ENCODE measurements at regions not wholly inside any gene's neighbourhood (a gene's known extent, or its start where the extent isn't known, plus 50 kb on each side); places are given as distances from the start of the nearest gene placed in this dataset.
A peak's percentile ranks its signal among the peaks of the same experiment; 100 is the strongest.

DNA sequence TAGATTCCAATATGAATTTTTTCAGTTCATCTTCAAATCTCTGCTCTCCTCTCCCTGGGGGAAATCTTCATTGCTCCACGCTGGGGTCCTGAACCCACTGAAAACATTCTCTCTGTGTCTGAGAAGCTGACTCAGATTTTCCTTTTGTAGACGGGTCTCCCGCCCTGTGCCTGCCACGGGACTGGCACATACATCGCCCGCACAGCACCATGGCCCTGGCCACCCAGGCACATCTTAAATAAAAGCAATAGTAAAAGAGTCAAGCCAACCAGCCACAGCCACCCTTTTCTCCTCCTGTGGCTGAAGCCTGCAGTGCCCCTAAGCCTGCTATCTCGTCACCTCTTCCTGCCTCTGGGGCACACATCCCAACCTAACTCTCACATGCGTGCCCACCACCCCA lies 301.2 kb downstream of the ZNF536 start:
- no peak for DNase-seq

DNA sequence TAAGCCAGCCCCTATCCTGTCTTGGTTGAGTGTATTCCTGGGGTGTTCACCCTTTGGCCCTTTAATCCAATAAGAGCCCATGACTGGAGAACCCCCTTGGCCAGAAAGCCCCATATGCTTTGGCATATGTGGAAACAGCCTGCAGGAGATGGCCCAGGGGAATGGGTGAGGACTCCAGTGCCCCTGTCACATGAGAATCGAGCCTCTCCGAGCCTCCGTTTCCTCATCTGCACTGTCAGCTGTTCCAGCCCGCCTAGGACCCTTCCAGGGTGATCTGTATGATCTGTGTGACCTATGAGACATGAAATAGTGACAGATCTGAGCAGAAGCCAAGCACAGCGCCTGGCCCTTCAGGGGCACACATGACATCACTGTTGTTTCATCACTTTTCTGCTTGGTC lies 300.7 kb downstream of the ZNF536 start:
- DNase-seq: no peak

DNA sequence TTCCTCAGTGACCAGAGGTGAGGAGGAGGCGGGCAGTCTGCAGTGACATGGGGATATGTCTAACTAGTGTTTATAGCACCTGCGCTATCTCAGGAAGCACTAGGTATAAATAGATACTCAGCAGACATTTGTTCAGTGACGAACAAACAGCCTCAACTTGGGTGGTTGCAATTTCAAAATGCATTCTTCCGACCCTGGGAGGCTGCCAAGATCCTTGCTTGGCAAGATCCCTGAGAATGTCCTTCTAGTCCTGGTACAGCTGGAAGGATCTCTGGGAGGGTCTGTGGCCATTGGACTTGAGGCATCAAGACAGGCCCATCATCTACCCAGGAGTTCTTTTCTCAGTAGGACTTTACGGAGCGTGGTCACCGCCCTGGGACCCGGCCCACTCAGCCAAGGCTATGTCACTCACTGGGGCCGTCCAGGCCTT lies 299.5 kb downstream of the ZNF536 start:
- no peak for DNase-seq

DNA sequence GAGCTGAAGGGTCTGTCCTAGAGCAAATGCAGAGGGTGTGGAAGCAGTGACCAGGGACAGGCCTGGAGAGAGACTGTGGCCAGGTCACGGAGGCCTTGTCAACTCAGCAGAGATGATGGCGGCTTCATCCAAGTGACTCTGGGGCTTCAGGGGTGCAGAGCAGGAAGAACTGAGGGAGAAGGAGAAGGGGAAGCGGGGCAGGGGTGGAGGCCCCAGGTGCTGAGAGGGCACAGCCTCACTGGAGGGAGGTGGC lies 299.1 kb downstream of the ZNF536 start:
- no peak for DNase-seq

DNA sequence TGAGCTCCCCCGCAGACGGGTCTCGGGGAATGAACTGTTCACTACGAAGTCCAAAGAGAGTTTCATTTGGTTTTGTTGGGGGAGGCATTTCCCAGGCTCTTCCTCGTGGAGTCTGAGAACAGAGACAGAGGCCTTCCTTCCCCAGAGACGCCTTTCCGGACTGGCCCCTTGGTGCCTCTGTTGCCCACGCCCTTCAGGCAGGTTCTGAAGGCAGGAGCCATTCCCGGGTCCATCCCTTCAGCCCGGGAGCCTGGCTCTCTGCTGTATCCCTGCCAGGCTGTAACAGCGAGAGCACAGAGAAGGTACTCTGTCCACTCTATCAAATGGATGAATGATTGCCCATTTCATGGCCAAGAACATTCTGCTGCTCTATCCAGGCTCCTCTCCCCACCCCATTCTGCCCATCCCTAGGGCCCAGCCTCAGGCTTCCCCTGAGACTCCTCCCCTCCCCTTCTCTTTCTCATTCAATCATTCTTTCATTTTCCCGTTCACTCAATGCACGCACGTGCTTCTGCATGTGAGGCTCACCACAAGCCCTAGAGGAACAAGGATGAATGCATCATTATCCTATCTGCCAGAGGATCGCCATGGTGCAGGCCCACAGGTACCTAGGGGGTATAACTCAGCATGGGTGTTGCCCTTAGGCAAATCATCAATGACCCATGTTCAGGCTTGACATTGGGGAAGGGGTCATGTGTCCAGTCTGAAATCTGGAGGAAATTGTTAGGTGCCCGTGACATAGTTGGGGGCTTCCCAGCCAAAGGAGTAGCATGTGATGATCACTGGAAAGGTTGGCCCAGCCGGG lies 298.6 kb downstream of the ZNF536 start:
- no peak for DNase-seq

DNA sequence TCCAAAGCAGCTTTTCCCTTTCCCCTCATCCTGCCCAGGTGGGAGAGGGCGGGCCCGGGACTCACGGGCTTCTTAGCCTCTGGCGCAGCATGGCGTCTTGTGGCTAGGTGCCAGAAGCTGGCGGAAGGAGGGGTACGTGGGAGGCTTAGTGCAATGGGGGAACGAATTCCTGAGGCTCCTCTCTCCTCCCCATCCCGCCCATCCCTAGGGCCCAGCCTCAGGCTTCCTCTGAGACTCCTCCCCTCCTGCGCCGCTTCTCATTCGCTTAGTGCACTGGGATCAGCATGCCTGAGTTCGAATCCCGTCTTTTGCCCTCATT lies 297.8 kb downstream of the ZNF536 start:
- DNase-seq: peak; percentile 66

DNA sequence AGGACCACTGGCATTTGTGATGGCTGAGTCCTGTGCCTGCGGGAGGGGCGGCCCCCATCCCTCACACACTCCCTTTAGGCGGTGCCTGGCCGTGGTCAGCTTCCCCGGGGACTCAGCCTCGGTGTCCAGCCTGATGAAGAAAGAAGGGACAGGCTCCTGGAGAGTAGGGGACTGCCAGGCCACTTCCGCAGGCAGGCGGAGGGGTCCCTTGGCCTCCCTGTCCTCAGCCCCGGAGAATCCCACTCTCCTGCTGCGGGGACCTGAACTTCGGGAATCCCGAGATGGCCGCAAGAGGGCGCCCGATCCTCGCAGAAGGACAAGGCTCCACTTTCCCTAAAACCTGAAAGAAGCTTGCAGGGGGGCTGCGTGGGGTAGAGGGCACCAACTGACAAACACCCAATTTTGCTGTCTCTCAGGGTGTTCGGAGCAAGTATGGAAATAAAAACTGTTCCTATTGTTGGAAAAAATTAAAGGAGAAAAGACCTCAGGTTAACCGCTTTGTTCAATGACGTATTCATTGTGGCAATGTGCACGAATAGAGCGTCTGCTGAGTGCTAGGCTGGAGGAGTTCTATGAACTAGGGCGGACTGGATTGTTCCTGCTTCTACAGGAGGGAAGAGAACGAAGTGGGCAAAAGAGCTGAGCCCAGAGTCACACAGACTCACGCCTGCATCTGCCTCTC lies 297.3 kb downstream of the ZNF536 start:
- DNase-seq: peak; percentile 82

DNA sequence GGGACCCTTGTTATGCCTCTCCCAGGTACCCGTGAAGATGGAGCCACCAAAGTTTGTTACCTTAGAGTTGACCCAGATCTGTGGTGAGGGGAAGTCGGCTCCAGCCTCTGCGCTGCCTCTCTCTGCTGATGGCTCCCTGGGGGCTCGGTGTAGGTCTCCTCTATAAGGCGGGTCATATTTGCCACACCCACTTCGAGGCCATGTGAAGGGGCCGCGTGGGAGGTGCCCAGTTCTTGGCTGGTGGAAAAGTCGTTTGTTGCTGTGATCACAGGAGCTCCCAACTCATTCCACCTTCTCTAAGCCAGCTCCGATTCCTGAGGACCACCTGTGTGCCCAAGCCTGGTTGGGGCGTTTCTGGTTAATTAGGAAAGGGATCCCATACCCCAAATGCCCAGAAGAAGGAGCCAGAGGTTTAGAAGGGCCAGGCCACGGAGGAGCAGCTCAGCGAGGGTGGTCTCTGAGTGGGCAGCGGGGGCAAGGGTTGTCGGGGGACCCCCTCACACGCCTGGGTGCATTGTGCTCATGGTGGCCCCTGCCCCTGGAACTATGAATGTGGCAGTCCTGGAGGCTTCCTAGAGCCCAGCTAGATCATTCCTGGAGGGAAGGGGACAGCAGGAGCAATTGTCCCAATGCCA lies 296.5 kb downstream of the ZNF536 start:
- peak; percentile 20 for DNase-seq

DNA sequence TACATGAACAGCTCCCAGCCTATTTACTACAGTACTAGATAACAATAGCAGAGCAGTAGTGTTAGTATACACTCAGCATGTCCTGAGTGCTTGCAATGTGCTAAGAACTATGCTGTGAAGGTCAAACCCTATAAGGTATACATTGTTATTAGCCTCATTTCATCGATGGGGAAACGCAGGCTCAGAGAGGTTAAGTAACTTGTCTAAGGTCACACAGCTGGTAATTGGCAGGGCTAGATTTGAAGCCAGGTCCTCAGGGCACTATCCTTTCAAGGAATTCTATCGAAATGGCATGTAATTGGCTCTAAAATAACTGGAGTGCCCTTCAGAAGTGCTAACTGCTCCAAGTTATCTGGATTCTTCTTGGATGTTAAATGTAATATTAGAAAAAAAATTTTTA lies 295.6 kb downstream of the ZNF536 start:
- no peak for DNase-seq

DNA sequence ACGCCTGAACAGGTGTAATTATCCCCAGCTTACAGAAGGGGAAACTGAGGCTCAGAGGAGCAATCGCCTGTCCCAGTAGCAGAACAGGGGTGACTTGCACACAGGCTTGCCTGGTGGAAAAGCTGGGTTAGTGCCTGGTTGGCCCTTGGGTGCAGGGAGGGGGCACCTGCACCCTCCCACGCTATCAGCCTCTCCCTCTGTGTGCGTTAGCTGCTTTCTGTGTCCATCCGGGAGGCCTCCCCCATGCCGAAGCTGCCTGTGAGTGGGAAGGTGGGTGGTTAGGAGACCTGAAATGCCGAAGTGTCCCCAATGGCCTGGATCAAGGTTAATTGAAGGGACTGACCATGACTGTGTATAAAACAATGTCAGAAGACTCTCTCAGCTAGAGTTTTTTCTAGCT lies 295.0 kb downstream of the ZNF536 start:
- DNase-seq: no peak

DNA sequence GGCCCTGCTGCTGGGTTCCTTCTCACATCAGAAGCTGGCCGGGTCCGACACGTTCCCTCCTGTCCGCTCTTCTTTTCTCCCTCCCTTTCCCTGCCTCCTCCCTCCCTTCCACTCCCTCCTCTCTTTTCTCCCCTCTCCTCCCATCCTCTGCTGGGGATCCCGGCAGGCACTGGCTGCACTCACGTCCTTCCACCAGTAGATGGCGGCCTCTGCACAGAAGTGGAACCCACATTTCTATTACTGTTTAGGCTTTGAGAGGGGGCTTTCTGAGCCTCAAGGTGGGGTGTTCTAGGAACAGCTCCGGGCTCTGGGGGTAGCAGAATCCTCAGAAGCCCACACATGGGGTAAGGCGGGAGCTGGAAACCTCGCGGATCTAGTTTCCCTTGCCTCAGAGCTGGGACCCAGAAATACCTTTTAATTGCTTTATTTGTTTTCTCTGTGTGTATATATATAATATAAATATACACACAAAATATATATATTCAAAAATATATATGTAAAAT lies 294.2 kb downstream of the ZNF536 start:
- DNase-seq: peak; percentile 82

DNA sequence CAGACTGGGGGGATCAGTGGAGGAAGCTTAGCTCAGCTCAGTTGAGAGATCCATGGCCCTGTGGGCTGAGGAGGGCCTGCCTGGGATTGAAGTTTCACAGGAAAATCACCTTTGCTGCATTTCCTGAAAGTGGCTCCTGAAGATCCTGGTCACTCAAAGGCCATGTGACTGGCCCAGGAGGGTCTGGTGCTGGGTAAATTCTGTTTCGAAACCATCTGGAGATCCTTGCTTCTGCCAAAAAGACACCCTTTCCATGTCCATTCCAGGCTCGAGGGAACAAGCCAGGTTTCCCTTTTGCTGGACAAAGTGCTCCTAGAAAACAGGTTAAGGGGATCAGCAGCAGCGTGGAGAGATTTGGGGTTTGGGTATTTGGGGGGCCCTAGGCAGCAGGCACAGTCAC lies 293.3 kb downstream of the ZNF536 start:
- peak; percentile 23 for DNase-seq

DNA sequence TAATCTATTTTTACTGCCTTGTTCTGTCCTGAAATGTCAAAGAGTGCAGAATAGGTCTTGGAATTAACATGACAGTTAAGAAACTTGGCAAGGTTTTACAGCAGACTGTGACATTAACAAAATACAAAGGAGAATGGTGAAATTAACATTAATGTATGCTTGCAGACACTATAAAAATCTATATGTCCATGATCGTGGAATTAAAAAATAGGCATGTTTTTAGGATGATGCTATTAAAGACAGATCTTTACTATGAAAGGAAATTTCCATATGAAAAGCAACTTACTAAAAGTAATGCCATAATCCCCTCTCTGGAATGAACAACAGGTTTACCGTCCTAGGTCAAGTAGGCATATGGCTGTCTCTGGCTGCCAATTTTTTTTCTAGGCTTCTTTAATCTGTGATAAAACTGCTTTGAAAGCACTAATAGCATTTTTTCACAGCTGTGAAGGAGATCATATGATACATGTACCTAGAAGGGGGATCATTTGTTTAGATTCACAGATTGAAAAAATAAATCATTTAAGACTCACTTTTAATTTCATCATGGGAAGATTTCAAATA lies 291.5 kb downstream of the ZNF536 start:
- DNase-seq: peak; percentile 96

DNA sequence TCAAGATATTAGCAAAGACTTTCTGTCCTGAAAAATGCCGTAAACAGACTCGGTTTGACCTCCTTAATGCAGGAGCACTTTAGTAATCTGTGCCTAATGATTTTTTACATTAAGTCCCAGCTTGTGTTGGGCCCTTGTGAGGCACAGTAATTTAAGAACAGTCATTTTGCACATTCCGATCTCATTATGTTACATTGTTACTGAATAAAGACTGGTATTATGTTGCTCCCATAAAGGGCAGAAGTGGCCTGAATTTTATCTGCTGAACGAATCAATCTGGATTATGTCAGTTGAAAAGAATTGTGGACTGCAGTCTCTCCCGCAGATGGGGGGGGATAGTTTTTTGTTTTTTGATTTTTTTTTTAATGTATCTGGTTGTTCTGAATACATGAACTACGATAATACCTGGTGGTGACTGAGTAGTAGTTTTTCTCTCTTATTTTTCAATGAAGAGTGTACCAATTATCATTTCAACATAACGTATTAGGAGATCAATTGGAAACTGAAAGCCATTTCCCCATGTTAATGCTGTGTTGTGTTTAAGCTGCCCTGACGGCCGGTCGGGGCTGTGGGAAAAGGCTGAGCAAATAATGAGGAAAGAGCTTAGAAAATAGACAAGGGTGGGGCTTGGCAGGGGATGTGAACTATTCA lies 290.2 kb downstream of the ZNF536 start:
- DNase-seq: peak; percentile 81

DNA sequence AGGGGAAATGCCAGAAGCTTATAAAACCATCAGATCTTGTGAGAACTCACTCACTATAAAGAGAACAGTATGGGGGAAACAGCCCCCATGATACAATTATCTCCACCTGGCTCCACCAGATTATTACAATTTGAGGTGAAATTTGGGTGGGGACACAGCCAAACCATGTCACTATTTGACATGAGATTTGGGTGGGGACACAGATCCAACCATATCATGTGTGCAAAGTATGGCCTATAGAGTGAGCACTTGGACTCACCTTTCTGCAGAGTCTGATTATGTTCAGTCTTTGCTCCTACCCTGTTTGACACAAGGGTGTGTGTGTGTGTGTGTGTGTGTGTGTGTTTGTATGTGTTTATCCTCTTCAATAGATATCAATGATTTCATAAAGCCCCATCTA lies 287.5 kb downstream of the ZNF536 start:
- DNase-seq: no peak

DNA sequence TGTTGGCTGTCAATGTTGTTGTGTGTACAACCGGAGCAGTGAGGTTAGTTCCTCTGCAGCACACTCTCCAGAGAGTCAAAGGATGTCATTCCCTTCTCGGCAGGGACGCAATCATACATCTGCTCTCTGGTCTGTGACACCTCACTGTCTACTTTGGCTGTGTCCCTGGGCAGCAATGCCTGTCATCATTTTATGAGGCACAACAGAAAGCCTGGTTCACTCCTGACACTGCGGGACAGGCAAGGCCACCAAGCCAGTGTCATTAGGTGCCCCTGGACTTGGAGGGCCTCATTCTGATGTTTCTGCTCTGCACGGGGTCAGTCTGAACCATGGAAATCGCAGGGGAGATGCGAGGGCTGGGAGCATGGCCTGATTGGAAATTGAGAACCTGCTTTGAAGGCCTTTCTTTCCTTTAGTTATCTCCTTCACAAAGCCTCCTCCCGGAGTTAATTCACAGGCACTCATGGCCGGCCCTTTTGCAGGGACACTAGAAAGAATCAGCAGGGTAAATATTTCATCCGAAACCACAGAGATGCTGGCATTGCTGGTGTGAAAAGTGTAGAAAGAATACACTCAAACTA lies 284.4 kb downstream of the ZNF536 start:
- DNase-seq: no peak

DNA sequence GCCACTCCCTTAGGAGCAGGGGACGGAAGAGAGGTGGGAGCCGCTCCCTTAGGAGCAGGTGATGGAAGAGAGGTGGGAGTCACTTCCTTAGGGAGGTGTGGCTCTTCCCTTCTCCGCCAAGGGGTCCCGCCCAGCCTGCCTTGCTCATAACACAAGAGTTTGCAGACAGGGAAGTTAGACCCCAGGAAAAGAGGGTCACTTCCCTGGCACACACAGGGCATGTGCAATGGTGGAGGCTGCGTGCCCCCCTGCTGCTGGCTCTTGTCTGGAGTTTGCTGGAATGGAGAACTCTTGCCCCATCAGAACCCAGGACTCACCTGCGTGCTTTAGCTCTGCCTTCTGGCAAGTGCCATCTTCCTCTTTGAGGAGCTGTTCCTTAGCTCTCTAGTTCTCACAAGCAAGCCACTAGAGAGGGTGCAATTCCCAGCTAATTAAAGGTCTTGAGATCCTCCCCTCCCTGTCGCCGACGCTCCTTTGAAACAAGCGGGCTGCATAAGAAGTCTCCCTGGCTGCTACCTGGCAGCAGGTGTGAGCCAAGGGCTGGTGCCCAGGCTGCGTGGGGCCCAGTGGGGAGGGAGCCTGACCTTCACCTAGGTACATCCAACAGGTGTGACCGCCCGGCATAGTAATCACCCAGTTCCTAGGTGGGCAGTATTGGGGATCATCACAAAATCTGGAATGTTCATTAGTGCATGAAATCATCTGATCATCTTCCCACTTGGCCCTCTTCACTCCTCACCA lies 281.6 kb downstream of the ZNF536 start:
- no peak for DNase-seq

DNA sequence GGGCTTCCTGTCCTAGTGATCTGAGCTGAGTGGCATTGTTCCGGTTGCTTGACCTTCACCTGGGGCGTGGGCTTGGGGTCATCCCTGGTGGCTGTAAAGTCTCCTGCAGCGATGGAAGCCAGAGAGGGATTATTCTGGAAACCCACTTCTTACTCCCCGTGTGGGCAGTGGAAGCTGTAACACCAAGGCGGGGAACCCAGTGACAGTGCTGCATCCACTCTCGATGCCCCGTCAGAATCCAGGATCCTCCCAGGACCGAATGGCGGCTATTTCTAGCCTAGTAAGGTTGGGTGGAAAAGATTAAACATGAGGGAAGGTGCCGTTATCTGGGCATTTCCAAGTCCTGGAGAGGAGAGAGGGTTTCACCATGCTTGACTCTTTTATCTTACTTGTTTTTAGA lies 280.6 kb downstream of the ZNF536 start:
- no peak for DNase-seq

DNA sequence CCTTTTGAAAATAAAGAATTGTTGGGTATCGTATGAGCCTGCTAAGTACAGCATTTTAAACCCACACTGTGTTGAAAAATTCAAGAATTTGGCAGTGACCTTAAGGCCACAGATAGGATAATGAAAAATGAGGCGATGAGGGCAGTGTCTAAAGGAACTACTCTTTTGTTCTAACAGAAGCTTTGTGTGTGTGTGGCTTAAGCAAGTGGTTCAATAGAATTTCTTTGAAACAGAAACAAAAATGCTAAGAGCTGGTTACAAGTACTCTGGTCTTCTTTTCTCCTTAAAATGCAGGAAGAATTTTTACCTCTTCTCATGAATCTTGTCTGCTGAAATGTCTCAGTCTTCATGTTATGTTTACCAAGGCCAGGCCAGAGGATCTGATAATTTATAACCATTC lies 279.5 kb downstream of the ZNF536 start:
- no peak for DNase-seq

DNA sequence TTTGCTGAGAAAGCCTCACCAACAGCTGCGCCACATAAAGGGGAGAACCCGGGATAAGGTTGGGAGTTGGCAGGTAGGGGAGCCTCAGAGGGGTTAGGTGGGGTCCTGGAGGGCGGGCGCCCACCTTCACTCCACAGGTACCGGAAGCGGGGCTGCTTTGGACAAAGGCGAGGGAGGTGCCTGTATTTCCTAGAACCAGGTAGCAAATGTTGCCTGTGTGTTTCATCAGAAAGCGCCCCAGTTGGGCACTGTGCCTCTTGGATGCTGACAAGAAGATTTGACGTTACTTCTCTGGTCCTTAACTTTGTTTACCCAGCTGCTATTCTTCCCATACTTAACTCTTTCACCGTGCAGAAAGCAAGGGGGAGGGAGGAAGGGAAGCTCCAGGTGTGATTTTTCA lies 278.9 kb downstream of the ZNF536 start:
- no peak for DNase-seq

DNA sequence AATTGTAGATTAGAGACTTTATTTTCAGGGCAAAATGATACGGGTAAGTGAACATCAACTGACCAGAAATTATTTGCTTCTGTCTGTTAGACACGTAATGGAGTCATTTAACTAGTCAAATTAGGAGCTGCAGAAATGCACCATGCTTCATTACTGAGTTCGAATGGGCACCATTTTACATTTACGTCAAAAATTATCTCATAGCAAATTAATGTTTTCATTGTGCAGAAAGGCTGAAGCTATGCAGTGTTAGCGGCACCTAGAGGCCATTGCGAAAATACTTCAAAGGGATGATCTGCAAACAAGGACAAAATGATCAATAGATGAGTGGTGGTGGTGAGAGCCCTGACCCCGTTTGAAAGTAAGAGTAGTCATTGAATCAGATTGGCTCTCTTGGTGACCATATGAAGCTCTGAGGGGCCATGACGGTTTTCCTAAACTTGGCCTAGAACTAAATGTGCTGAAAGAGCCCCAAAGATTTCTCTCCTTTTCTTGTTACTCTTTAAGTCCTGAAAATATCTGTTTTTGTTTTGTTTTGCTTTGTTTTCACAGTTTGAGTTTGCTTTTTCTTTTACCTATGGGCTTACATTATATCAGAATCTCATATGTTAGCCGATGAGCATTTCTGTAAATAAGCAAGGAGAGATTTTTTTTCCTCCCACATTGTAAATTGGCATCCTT lies 277.9 kb downstream of the ZNF536 start:
- peak; percentile 81 for DNase-seq
